Activated naive CD4-positive, alpha-beta T cell treated with anti-CD3 and anti-CD28 coated beads for 36 hours (primary cell): ENCODE measurements at regions not wholly inside any gene's neighbourhood (a gene's known extent, or its start where the extent isn't known, plus 50 kb on each side); places are given as distances from the start of the nearest gene placed in this dataset.

Experiments
- CTCF ChIA-PET: fragments of 350-600 bp; sonication (Branson Sonifier 250); formaldehyde crosslinking; loops from one replicate; lab custom pipeline; 2021; ENCODE audit warnings: antibody characterized with exemption; lab: Charles Lee
- DNase-seq: peaks from one replicate; pipeline ENCODE4 v3.0.0-alpha.2; 2020
- H3K27ac Mint-ChIP-seq: one replicate; pipeline ENCODE4 v1.8.0; 2021; ENCODE audit warnings: mild to moderate bottlenecking, mixed read lengths
- H3K27me3 Mint-ChIP-seq: one replicate; pipeline ENCODE4 v1.8.0; 2021; ENCODE audit warnings: low read depth, mixed read lengths
- H3K36me3 Mint-ChIP-seq: one replicate; pipeline ENCODE4 v1.8.0; 2021; ENCODE audit warnings: low read depth, mixed read lengths
- H3K4me1 Mint-ChIP-seq: one replicate; pipeline ENCODE4 v1.8.0; 2021; ENCODE audit warnings: low read depth, mixed read lengths
- H3K4me3 Mint-ChIP-seq: one replicate; pipeline ENCODE4 v1.8.0; 2021; ENCODE audit warnings: mild to moderate bottlenecking, moderate library complexity, mixed read lengths
- H3K9me3 Mint-ChIP-seq: one replicate; pipeline ENCODE4 v1.8.0; 2021; ENCODE audit warnings: mixed read lengths
- intact Hi-C: fragments of 100-400 bp; cut with micrococcal nuclease; formaldehyde crosslinking; loops from one replicate; pipeline ENCODE4 v1.15.1; 2023

GRCh38 chr3:176734146-176734545, 463.1 kb downstream of the TBL1XR1 start:
- H3K27ac Mint-ChIP-seq, result no peak overlapping the region
- H3K27me3 Mint-ChIP-seq, result no peaks in the 10 kb centered on the region
- H3K9me3 Mint-ChIP-seq, result no peaks in the 10 kb centered on the region
- intact Hi-C loops, result no loop called here
- H3K4me1 Mint-ChIP-seq, result no peaks in the 10 kb centered on the region
- no peak for DNase-seq
- no peaks in the 10 kb centered on the region for H3K36me3 Mint-ChIP-seq
- H3K4me3 Mint-ChIP-seq, result no peak overlapping the region
- CTCF ChIA-PET, result no interaction called here

- Mint-ChIP-seq H3K4me1 (no peaks in the 10 kb centered on the region), H3K4me3 (no peak overlapping the region), H3K27ac (no peak overlapping the region), H3K9me3 (no peaks in the 10 kb centered on the region), H3K36me3 (no peaks in the 10 kb centered on the region), H3K27me3 (no peaks in the 10 kb centered on the region)
- no peak for DNase-seq
- intact Hi-C loops, result no loop called here
- CTCF ChIA-PET, result no interaction called here
Observed at GRCh38 chr3:176724394-176724759, 472.9 kb downstream of the TBL1XR1 start.

GRCh38 chr3:176723758-176724393, 473.4 kb downstream of the TBL1XR1 start:
- intact Hi-C loops, result no loop called here
- Mint-ChIP-seq H3K4me3 (no peak overlapping the region), H3K36me3 (no peaks in the 10 kb centered on the region), H3K9me3 (no peaks in the 10 kb centered on the region), H3K27ac (no peak overlapping the region), H3K4me1 (no peaks in the 10 kb centered on the region), H3K27me3 (no peaks in the 10 kb centered on the region)
- DNase-seq, result no peak
- CTCF ChIA-PET, result no interaction called here

- CTCF ChIA-PET, result no interaction called here
- H3K9me3 Mint-ChIP-seq, result peaks cover 3% of the 10 kb centered on the region
- H3K4me1 Mint-ChIP-seq, result no peaks in the 10 kb centered on the region
- intact Hi-C loops, result no loop called here
- DNase-seq, result no peak
- H3K36me3 Mint-ChIP-seq, result no peaks in the 10 kb centered on the region
- H3K4me3 Mint-ChIP-seq, result no peak overlapping the region
- H3K27ac Mint-ChIP-seq, result no peak overlapping the region
- no peaks in the 10 kb centered on the region for H3K27me3 Mint-ChIP-seq
Observed at GRCh38 chr3:176714034-176714433, 483.2 kb downstream of the TBL1XR1 start.

GRCh38 chr3:176712191-176712590, 485.1 kb downstream of the TBL1XR1 start:
- intact Hi-C loops, result no loop called here
- Mint-ChIP-seq H3K27ac (no peak overlapping the region), H3K36me3 (peaks cover 1% of the 10 kb centered on the region), H3K4me3 (no peak overlapping the region), H3K27me3 (no peaks in the 10 kb centered on the region), H3K4me1 (no peaks in the 10 kb centered on the region), H3K9me3 (peaks cover 7% of the 10 kb centered on the region)
- no peak for DNase-seq
- CTCF ChIA-PET, result no interaction called here

- no peak overlapping the region for H3K4me3 Mint-ChIP-seq
- H3K27me3 Mint-ChIP-seq, result peaks cover 4% of the 10 kb centered on the region
- H3K4me1 Mint-ChIP-seq, result no peaks in the 10 kb centered on the region
- intact Hi-C loops, result no loop called here
- CTCF ChIA-PET, result interaction anchor here (0.6 to 0.7 kb wide), 2 partner anchors 239 to 559 kb away, joined by 3 to 5 read pairs; no protein-coding TSS in a partner anchor
- H3K27ac Mint-ChIP-seq, result no peak overlapping the region
- no peaks in the 10 kb centered on the region for H3K9me3 Mint-ChIP-seq
- H3K36me3 Mint-ChIP-seq, result no peaks in the 10 kb centered on the region
- DNase-seq, result no peak
Observed at GRCh38 chr3:176699288-176699687, 498.0 kb downstream of the TBL1XR1 start.

GRCh38 chr3:176697284-176697889, 499.9 kb downstream of the TBL1XR1 start:
- Mint-ChIP-seq H3K4me1 (no peaks in the 10 kb centered on the region), H3K9me3 (no peaks in the 10 kb centered on the region), H3K27me3 (peaks cover 4% of the 10 kb centered on the region), H3K4me3 (no peak overlapping the region), H3K36me3 (no peaks in the 10 kb centered on the region), H3K27ac (no peak overlapping the region)
- CTCF ChIA-PET, result no interaction called here
- intact Hi-C loops, result no loop called here
- no peak for DNase-seq

- CTCF ChIA-PET, result no interaction called here
- intact Hi-C loops, result no loop called here
- H3K27ac Mint-ChIP-seq, result no peak overlapping the region
- H3K36me3 Mint-ChIP-seq, result no peaks in the 10 kb centered on the region
- H3K27me3 Mint-ChIP-seq, result peaks cover 4% of the 10 kb centered on the region
- DNase-seq, result no peak
- no peak overlapping the region for H3K4me3 Mint-ChIP-seq
- H3K9me3 Mint-ChIP-seq, result no peaks in the 10 kb centered on the region
- no peaks in the 10 kb centered on the region for H3K4me1 Mint-ChIP-seq
Observed at GRCh38 chr3:176696816-176697215, 500.5 kb downstream of the TBL1XR1 start.

- Mint-ChIP-seq H3K4me1 (no peaks in the 10 kb centered on the region), H3K27ac (no peak overlapping the region), H3K27me3 (peaks cover 1% of the 10 kb centered on the region), H3K36me3 (no peaks in the 10 kb centered on the region), H3K4me3 (no peak overlapping the region), H3K9me3 (no peaks in the 10 kb centered on the region)
- no peak for DNase-seq
- intact Hi-C loops, result no loop called here
- CTCF ChIA-PET, result no interaction called here
Observed at GRCh38 chr3:176692966-176693785, 504.1 kb downstream of the TBL1XR1 start.

GRCh38 chr3:176692199-176692965, 504.9 kb downstream of the TBL1XR1 start:
- DNase-seq, result no peak
- H3K9me3 Mint-ChIP-seq, result no peaks in the 10 kb centered on the region
- no peak overlapping the region for H3K4me3 Mint-ChIP-seq
- no peak overlapping the region for H3K27ac Mint-ChIP-seq
- no peaks in the 10 kb centered on the region for H3K27me3 Mint-ChIP-seq
- intact Hi-C loops, result no loop called here
- H3K4me1 Mint-ChIP-seq, result no peaks in the 10 kb centered on the region
- CTCF ChIA-PET, result interaction anchor here (0.6 kb wide), 1 partner anchor 112 kb away, joined by 3 read pairs; no protein-coding TSS in a partner anchor
- no peaks in the 10 kb centered on the region for H3K36me3 Mint-ChIP-seq

GRCh38 chr3:176690083-176690869, 507.0 kb downstream of the TBL1XR1 start:
- H3K27me3 Mint-ChIP-seq, result no peaks in the 10 kb centered on the region
- intact Hi-C loops, result no loop called here

More at GRCh38 chr3:176690083-176690869, 507.0 kb downstream of the TBL1XR1 start:
- no peak for DNase-seq
- CTCF ChIA-PET, result no interaction called here
- Mint-ChIP-seq H3K4me3 (no peak overlapping the region), H3K9me3 (peaks cover under 1% of the 10 kb centered on the region), H3K27ac (no peak overlapping the region), H3K4me1 (no peaks in the 10 kb centered on the region), H3K36me3 (no peaks in the 10 kb centered on the region)
